Right kidney (tissue), 1 donor: ENCODE measurements at regions not wholly inside any gene's neighbourhood (a gene's known extent, or its start where the extent isn't known, plus 50 kb on each side); places are given as distances from the start of the nearest gene placed in this dataset.
"Not testable (repeated sequence)": the region's sequence is repeated elsewhere in the genome, so short reads cannot be mapped to it uniquely, and the experiment has no call there.

ENCODE experiments used
- DNase-seq: peaks from one replicate; pipeline ENCODE4 v3.0.0-alpha.2; 2016

- no peak for DNase-seq
Measured at GRCh38 chr11:104704146-104704830, 194.0 kb downstream of the CASP12 start.

- DNase-seq, result no peak
Measured at GRCh38 chr11:104700609-104701008, 197.7 kb downstream of the CASP12 start.

GRCh38 chr11:104699981-104700380, 198.3 kb downstream of the CASP12 start:
- no peak for DNase-seq

GRCh38 chr11:104695065-104695463, 203.2 kb downstream of the CASP12 start:
- DNase-seq, result no peak

GRCh38 chr11:104694259-104695064, 203.8 kb downstream of the CASP12 start:
- no peak for DNase-seq

- no peak for DNase-seq
Measured at GRCh38 chr11:104692751-104693150, 205.5 kb downstream of the CASP12 start.

GRCh38 chr11:104691129-104691528, 207.1 kb downstream of the CASP12 start:
- DNase-seq, result no peak

- no peak for DNase-seq
Measured at GRCh38 chr11:104690241-104690640, 208.0 kb downstream of the CASP12 start.

- no peak for DNase-seq
Measured at GRCh38 chr11:104688731-104689130, 209.5 kb downstream of the CASP12 start.

- no peak for DNase-seq
Measured at GRCh38 chr11:104682206-104682605, 216.1 kb downstream of the CASP12 start.

- no peak for DNase-seq
Measured at GRCh38 chr11:104679258-104679657, 219.0 kb downstream of the CASP12 start.

GRCh38 chr11:104678408-104678807, 219.9 kb downstream of the CASP12 start:
- DNase-seq, result no peak

- not testable (repeated sequence) for DNase-seq
Measured at GRCh38 chr11:104677069-104677468, 221.2 kb downstream of the CASP12 start.

- no peak for DNase-seq
Measured at GRCh38 chr11:104672897-104673296, 225.4 kb downstream of the CASP12 start.

GRCh38 chr11:104668797-104669463, 229.3 kb downstream of the CASP12 start:
- no peak for DNase-seq

- no peak for DNase-seq
Measured at GRCh38 chr11:104666624-104667023, 231.6 kb downstream of the CASP12 start.

- DNase-seq, result no peak
Measured at GRCh38 chr11:104665641-104666040, 232.6 kb downstream of the CASP12 start.

- DNase-seq, result no peak
Measured at GRCh38 chr11:104663190-104664140, 234.8 kb downstream of the CASP12 start.

GRCh38 chr11:104661901-104662300, 236.4 kb downstream of the CASP12 start:
- DNase-seq, result no peak

- DNase-seq, result no peak
Measured at GRCh38 chr11:104661471-104661870, 236.8 kb downstream of the CASP12 start.

GRCh38 chr11:104658177-104658576, 240.1 kb downstream of the CASP12 start:
- no peak for DNase-seq

- no peak for DNase-seq
Measured at GRCh38 chr11:104657083-104657482, 241.2 kb downstream of the CASP12 start.
